ENCODE measurements at regions not wholly inside any gene's neighbourhood (a gene's known extent, or its start where the extent isn't known, plus 50 kb on each side); places are given as distances from the start of the nearest gene placed in this dataset.

DNA sequence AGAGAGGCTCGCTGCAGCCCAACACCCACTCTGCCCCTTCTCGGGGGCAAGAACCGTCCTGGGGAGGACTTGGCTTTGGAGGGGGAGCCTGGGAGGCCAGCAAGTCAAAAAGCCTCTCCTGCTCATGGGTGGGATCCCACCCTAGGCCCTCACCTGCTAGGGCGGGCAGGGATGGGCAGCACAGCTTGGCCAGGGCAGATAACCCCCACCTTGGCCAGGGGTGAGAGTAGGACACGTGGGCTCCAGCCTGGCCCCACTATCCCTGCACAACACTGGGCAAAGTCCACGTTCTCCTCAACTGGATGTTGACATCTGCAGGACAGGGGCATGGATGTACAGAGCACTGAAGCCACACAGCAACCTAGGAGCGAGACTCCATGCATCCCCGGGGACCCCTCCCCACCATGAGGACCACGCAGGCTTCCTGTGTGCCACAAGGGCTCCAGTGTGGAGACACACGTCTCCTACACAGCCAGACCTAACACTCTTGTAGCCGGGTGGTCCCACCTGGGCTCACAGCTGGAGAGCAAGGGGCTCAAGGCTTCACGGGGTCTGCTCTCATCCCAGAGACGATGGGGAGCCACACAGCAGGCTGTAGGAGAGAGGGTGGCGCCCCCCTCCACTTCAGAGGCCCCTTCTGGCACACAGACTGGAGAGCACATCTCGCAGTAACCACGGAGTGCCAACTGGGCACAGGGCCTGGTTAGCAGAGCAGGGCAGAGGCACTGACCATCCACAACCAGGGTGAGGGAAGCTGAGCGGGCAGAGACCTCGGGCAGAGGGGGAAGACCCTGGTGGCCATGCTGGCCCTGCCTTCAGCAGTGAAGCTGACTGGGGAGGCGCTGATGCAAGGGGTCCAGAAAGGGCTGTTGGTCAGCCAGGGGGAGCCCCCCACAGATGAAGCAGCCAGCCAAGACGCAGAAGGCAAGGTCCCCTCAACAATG is 171.1 kb downstream of the CRYBB2 start:
- intact Hi-C loops (cut with micrococcal nuclease): no loop called here
- no peak for ATAC-seq
- Histone ChIP-seq H3K4me3 (ENCODE audit: low read length) (no peak overlapping the region), H3K36me3 (ENCODE audit: low read depth, low read length) (no peaks in the 10 kb centered on the region), H3K4me2 (ENCODE audit: low read length) (no peak overlapping the region), H3K9ac (ENCODE audit: low read length) (no peak overlapping the region), H3K4me1 (ENCODE audit: insufficient read depth, low read length) (no peaks in the 10 kb centered on the region), H3K79me2 (ENCODE audit: low read length) (peaks cover 100% of the 10 kb centered on the region), H3K9me2 (replicated peaks; ENCODE audit: low read length) (no peaks in the 10 kb centered on the region), H3F3A (ENCODE audit: low read length, unreplicated experiment) (no peaks in the 10 kb centered on the region), H3K27me3 (ENCODE audit: low read length) (no peaks in the 10 kb centered on the region), H2AFZ (ENCODE audit: low read length) (no peak overlapping the region), H4K20me1 (ENCODE audit: low read length) (peaks cover 58% of the 10 kb centered on the region; the same call in 1 of the 2 replicates), H3K27ac (ENCODE audit: low read length) (no peak overlapping the region), H3K9me3 (ENCODE audit: low read length) (no peaks in the 10 kb centered on the region)
- ChIA-PET POLR2A (ENCODE audit: unreplicated experiment) (no interaction called here), CTCF (no interaction called here)
- no peak for DNase-seq
- no TSS peak for BruUV-seq (replicated peaks)
- TF ChIP-seq, protein P1, sequence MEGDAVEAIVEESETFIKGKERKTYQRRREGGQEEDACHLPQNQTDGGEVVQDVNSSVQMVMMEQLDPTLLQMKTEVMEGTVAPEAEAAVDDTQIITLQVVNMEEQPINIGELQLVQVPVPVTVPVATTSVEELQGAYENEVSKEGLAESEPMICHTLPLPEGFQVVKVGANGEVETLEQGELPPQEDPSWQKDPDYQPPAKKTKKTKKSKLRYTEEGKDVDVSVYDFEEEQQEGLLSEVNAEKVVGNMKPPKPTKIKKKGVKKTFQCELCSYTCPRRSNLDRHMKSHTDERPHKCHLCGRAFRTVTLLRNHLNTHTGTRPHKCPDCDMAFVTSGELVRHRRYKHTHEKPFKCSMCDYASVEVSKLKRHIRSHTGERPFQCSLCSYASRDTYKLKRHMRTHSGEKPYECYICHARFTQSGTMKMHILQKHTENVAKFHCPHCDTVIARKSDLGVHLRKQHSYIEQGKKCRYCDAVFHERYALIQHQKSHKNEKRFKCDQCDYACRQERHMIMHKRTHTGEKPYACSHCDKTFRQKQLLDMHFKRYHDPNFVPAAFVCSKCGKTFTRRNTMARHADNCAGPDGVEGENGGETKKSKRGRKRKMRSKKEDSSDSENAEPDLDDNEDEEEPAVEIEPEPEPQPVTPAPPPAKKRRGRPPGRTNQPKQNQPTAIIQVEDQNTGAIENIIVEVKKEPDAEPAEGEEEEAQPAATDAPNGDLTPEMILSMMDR (conservative IDR thresholded peaks at IDR 0.05; ENCODE audit: low read depth, low read length): no peak
- TF ChIP-seq EZH2 (IDR thresholded peaks at IDR 0.05; ENCODE audit: low read length, unreplicated experiment): no peak
- TF ChIP-seq EZH2phosphoT487 (IDR thresholded peaks at IDR 0.05; ENCODE audit: borderline replicate concordance, low read length): no peak

DNA sequence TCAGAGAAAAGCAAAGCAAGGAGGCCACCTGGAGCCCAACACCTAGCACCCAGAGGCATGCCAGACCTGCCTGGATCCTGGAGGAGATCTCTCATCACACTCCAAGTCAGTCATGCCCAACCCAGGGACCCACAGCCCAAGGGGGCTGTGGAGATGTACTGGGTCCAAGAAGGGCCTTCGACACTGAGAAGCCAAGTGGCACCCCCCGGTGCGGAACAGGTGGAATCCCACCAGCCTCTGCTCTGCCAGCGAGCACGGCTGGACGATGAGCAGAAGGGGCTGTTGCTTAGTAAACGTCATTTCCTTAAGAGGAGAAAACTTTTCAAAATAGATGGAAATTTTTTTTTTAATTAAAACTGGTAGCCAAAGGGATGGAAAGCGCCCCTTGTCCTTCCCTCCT is 171.9 kb upstream of the GRK3 start:
- Histone ChIP-seq H3K4me1 (ENCODE audit: insufficient read depth, low read length) (no peaks in the 10 kb centered on the region), H3K9me3 (ENCODE audit: low read length) (no peaks in the 10 kb centered on the region), H3K9me2 (replicated peaks; ENCODE audit: low read length) (no peaks in the 10 kb centered on the region), H3K36me3 (ENCODE audit: low read depth, low read length) (no peaks in the 10 kb centered on the region), H3K4me2 (ENCODE audit: low read length) (no peak overlapping the region), H3F3A (ENCODE audit: low read length, unreplicated experiment) (no peaks in the 10 kb centered on the region), H3K9ac (ENCODE audit: low read length) (no peak overlapping the region), H4K20me1 (ENCODE audit: low read length) (peaks cover 65% of the 10 kb centered on the region; the same call in 1 of the 2 replicates), H3K4me3 (ENCODE audit: low read length) (no peak overlapping the region), H2AFZ (ENCODE audit: low read length) (no peak overlapping the region), H3K79me2 (ENCODE audit: low read length) (peaks cover 100% of the 10 kb centered on the region), H3K27ac (ENCODE audit: low read length) (no peak overlapping the region), H3K27me3 (ENCODE audit: low read length) (no peaks in the 10 kb centered on the region)
- BruUV-seq (replicated peaks): no TSS peak
- ATAC-seq (no peak), DNase-seq (no peak)
- intact Hi-C loops (cut with micrococcal nuclease): no loop called here
- POLR2A ChIA-PET (ENCODE audit: unreplicated experiment): no interaction called here
- no peak for TF ChIP-seq EZH2phosphoT487 (IDR thresholded peaks at IDR 0.05; ENCODE audit: borderline replicate concordance, low read length)
- TF ChIP-seq, protein P1 (conservative IDR thresholded peaks at IDR 0.05; ENCODE audit: low read depth, low read length): no peak
- CTCF ChIA-PET: no interaction called here

Data from PC-3 (cell line).